GM18907 (cell line): ENCODE measurements at regions not wholly inside any gene's neighbourhood (a gene's known extent, or its start where the extent isn't known, plus 50 kb on each side); places are given as distances from the start of the nearest gene placed in this dataset.
"Not testable (repeated sequence)": the region's sequence is repeated elsewhere in the genome, so short reads cannot be mapped to it uniquely, and the experiment has no call there.

Source experiments
- ATAC-seq: cut with Tn5 transposase; IDR thresholded peaks from one replicate; pipeline ENCODE4 v1.9.1; 2021; ENCODE audit warnings: mild to moderate bottlenecking, moderate library complexity; ENCODE audit not compliant: unreplicated experiment

DNA sequence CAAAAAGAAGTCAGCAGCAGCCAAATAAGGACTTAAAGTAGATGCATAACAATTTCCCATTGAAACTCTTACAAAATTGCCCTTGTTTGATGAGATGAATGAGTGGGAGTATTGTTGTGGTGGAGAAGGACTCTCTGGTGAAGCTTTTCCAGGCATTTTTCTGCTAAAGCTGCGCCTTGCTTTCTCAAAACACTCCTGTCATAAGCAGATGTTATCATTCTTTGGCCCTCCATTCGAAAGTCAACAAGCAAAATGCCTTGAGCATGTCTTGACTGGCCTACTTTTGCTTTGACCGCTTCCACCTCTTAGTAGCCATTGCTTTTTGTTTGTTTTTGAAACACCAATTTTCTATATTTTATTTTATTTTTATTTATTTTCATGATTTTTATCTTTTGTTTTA is 340.9 kb upstream of the FGF13 start:
- no peak for ATAC-seq

DNA sequence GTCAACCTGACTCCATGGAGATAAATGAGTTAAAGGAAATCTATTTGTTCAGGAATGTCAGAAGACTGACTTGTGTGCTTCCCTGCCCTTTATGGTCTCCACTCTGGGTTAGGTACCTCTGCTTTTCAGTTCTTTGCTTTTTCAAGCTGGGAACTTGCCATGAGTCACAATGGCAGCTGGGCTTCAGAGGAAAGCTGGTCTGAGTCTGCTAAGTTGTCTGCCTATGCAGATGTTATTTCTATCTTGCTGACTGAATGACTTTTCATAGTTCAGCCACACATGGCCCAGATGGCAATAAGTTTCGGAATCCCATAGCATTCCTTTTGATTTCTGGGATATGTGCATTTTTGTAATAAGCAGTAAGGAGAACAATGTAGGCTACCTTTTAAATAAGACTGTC is 337.9 kb upstream of the FGF13 start:
- no peak for ATAC-seq

DNA sequence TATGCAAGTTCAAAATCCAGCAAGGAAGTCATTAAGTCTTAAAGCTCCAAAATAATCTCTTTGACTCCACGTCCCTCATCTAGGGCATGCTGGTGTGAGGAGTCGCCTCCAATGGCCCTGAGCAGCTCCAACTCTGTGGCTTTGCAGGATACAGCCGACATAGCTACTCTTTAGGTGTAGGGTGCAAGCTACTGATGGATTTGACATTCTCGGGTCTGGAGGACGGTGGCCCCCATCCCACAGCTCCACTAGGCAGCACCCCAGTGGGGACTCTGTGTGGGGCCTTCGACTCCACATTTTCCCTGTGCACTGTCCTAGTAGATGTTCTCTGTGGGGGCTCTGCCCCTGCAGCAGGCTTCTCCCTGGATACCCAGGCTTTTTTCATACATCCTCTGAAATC is 333.2 kb upstream of the FGF13 start:
- ATAC-seq: no peak

DNA sequence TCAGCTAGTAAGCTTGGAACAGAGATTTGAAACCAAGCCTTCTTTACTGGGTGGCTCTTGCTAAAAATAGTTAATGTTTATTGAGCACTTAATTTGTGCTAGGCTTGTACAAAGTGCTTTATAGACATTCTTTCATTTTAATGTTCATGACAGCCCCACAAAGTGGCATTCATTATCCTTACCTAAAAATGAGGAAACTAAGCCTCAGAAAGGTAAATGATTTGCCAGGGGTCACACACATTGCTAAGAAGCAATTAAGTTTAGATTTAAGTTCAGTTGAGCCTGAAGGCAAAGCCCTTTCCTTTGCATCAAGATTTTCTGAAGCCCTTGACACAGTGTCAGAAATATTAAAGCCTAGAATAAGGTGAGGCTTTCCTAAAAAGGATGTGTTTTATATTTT is 327.5 kb upstream of the FGF13 start:
- ATAC-seq: no peak

DNA sequence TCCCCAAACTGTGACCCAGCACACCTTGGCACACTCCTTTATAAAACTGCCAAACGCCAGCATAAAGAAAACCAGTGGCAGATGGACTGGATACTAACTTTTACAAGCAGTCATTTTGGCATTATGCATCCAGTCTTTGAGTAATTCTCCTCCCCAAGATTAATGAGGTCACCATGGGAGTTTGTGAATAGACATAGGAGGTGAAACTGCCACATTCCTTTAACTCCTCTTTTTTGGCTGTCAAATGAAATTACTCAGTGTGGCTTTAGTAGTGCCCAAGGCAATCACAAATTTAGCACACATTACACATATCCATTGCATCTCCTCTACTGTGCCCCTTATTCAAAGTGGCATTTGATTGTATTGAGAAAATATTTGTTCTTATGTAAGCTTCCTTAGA is 315.3 kb upstream of the FGF13 start:
- ATAC-seq: no peak

DNA sequence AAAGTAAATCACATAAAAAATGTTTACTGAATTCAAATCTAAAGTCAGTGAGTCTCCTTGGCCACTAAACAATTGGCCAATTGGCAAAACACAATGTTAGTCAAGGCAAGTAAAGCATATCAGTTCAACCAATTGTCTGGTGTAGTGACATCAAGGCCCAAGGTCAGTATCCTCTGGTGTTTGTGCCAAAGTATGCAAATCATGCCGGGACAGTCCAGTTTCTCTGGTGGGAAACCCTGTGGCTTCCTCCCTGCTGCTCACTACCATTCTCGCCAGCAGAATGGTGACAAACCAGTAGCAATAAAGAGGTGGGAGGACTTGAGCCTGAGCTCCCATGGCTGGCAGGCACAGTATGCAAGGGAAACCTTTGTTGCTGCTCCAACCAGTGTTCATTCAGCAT is 314.9 kb upstream of the FGF13 start:
- ATAC-seq: no peak

DNA sequence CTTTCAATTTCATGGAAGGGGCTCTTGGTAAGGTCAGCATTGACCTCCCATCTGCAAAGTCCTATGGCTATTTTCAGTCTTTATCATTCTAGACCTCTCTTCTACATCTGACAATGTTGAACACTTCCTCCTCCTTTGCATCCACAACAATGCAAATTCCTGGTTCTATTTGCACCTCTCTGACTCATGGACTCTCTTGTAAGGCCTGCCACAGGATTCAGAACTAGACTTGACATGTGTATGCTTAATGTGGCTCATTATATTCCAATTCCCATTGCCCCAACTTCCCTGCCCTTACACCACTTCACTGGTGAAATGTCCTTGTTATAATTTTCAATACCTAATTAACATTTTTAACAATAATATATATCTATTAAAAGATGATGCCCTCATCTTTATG is 314.3 kb upstream of the FGF13 start:
- no peak for ATAC-seq

DNA sequence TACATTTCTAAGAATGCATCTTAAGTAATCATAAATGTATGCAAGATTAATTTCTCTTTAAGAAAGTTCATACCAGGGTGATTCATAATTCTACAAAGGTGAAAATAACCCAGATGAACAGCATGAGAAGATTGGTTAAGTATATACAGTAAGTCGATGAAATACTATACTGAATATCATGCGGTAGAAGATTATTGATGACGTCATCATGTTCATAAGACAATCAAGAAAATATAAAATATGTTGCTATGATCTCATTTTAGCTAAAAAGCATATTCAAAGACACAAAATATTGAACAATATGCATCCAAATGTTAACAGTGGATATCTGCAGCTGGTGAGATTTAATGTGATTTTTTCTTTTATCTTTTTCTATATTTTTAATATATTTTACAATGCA is 312.0 kb upstream of the FGF13 start:
- ATAC-seq: no peak

DNA sequence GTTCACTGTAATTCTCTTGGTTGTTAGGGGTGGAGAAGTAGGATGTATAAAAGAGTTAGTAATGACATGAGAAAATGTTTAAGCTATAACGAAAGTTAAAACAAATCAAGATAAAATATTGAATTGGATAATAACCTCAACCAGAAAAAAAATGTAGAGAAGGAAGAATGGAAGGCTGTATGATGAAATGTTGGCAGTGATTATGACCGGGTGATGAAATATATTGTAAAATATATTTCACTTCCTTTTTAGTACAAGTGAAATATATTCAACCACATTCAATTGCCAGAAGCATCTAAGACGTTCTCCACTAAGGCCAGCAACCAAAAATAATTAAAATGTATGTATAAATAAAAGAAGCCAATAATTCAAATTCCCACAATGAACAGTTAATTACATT is 309.3 kb upstream of the FGF13 start:
- no peak for ATAC-seq

DNA sequence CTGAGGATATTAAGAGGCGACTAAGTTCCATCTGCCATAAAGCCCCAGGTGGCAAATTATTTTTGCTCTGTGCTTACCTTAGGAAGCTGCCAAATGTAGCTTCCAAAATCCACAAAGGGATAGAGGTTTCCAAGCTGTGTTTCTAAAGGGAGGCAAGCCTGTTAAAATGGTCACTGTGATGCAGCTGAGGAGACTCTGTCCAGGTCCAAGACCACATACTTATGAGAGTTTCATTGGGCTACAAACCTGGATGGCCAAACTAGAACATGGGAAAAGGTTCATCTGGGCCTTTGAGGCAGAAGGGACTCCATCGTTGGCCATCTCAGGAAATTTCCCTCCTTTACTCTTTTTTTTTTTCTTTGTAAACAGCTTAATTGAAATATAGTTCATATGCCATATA is 306.9 kb upstream of the FGF13 start:
- ATAC-seq: no peak

DNA sequence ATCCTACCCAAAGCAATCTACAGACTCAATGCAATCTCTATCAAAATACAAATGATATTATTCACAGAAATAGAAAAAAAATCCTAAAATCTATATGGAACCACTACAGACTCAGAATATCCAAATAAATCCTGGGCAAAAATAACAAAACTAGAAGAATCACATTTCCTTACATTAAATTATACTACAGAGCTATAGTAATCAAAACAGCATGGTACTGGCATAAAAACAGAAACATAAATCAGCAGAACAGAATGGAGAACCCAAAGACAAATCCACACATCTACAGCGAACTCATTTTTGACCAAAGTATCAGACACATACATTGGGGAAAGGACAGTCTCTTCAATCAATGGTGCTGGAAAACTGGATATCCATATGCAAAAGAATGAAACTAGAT is 304.1 kb upstream of the FGF13 start:
- ATAC-seq: no peak

DNA sequence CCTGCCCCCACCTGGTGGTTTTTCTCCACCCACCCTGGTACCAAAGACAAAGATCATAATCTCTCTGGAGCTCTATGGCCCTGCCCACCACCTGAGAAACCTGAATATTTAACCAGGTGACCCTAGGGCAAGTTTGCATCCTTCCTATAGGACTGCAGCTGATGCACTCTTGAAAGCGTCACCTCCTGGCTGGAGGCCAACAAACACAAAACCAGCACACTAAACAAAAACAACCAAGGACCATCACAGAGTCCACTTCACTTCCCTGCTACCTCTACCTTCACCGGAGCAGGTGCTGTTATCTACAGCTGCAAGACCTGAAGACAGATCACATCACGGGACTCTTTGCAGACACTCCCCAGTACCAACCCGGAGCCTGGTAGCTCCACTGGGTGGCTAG is 296.7 kb upstream of the FGF13 start:
- no peak for ATAC-seq

DNA sequence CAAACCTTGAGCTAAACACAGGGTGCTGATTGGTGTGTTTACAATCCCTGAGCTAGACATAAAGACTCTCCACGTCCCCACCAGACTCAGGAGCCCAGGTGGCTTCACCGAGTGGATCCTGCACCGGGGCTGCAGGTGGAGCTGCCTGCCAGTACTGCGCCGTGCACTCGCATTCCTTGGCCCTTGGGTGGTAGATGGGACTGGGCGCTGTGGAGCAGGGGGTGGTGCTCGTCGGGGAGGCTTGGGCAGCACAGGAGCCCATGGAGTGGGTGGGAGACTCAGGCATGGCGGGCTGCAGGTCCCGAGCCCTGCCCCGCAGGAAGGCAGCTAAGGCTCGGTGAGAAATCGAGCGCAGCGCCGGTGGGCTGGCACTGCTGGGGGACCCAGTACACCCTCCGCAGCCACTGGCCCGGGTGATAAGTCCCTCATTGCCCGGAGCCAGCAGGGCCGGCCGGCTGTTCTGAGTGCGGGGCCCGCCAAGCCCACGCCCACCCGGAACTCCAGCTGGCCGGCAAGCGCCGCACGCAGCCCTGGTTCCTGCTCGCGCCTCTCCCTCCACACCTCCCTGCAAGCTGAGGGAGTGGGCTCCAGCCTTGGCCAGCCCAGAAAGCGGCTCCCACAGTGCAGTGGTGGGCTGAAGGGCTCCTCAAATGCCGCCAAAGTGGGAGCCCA is 292.5 kb upstream of the FGF13 start:
- ATAC-seq: not testable (repeated sequence)

DNA sequence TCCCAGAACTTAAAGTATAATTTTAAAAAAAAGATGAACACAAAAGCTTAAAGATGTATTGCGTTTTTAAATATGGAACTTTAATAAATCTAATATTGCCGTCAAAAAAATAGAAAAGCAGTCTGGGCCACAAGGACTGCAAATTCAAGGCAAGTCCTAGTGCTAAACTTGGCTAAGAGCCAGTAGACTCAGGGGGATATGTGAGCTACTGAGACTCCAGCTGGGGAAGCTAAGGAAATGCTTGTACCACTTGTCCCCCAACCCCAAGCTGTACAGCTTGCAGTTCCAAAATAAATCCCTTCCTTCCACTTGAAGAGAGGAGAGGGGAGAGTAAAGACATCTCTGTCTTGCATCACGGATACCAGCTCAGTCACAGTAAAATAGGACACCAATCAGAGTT is 290.8 kb upstream of the FGF13 start:
- no peak for ATAC-seq

DNA sequence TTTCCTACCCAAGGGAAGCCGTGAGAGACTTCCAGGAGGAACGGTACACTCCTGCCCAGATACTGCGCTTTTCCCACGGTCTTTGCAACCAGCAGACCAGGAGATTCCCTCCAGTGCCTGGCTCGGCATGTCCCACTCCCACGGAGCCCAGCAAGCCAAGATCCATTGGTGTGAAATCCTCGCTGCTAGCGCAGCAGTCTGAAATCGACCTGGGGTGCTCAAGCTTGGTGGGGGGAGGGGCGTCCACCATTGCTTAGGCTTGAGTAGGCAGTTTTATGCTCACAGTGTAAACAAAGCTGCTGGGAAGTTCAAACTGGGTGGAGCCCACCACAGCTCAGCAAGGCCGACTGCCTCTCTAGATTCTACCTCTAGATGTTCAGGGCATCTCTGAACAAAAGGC is 284.8 kb upstream of the FGF13 start:
- ATAC-seq: no peak

DNA sequence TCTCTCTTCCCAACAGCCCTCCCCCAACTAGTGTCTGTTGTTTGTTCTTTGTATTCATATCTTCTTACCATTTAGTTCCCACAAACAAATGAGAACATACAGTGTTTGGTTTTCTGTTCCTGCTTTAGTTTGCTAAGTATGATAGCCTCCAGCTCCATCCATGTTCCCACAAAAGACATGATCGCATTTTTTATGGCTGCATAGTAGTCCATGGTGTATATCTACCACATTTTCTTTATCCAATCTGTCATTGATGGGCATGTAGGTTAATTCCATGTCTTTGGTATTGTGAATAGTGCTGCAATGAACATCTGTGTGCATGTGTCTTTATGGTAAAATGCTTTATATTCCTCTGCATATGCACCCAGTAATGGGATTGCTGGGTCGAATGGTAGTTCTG is 283.9 kb upstream of the FGF13 start:
- ATAC-seq: no peak

DNA sequence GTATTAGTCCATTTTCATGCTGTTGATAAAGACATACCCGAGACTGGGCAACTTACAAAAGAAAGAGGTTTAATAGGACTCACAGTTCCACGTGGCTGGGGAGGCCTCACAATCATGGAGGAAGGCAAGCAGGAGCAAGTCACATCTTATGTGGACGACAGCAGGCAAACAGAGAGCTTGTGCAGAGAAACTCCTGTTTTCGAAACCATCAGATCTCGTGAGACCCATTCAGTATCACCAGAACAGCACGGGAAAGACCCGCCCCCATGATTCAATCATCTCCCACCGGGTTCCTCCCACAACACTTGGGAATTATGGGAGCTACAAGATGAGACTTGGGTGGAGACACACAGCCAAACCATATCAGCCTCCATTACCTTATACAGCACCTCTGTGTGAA is 278.9 kb upstream of the FGF13 start:
- ATAC-seq: not testable (repeated sequence)

DNA sequence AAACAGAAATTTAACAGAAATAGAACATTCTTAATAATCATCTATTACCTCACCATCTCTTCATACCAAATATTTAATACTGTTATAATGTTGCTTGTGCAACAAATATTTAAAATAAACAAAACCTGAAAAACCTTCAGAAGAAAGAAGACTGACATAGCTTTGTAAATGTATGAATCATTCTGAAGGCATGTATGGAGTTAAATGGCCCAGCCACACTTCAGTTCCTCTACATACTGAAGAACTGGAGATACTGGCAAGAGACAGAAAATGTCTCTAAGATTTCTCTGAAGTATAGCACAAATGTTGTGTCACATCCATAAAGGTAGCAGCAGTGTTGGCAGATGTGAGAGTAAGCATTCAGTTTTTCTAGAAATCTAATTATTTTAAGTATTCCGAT is 275.3 kb upstream of the FGF13 start:
- ATAC-seq: no peak

DNA sequence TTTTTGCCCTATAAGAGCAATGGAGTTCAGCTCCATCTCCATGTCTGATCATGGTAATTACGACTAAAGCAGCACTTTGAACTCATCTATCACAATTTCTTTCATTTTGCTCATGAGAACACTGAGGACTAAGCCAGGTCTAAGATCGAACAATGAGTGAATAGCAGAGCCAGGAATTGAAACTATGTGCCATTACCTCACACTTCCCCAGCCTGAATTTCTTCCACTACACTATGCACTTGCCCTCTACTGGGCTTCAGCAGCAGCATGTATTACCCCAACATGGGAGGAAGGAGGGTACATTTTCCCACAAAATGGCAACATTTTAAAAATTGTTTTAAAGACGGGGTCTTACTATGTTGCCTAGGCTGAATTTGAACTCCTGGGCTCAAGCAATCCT is 274.7 kb upstream of the FGF13 start:
- no peak for ATAC-seq

DNA sequence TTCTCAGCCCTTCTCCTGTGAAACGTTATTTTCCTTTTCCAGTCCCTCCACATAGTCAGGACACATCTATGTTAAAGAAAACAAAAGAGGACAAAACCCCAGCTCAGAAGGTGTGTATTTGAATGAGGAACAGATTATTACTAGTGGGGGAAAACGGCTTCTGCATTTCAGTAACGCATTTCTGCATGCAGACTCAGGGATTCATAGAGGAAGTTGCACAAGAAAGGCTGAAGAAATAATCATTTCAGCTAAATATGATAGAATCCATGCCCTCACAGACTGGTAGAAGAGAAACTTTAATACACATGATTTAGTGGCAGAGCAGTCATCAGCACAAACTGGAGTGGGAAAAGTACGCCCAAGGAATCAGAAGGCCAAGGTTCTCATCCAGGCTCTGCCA is 270.8 kb upstream of the FGF13 start:
- no peak for ATAC-seq

DNA sequence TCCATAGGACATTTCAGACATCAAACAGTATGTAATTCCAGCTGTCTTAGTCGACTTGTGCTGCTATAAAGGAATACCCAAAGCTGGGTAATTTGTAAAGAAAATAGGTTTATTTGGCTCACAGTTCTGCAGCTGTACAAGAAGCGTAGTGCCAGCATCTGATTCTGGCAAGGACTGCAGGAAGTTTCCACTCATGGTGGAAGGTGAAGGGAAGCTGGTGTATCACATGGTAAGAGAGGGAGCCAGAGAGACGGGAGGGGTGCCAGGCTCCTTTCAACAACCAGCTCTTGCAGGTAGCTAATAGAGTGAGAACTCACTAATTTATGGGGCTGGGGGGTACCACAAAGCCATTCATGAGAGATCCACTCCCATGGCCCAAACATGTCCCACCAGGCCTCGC is 253.0 kb upstream of the FGF13 start:
- no peak for ATAC-seq

DNA sequence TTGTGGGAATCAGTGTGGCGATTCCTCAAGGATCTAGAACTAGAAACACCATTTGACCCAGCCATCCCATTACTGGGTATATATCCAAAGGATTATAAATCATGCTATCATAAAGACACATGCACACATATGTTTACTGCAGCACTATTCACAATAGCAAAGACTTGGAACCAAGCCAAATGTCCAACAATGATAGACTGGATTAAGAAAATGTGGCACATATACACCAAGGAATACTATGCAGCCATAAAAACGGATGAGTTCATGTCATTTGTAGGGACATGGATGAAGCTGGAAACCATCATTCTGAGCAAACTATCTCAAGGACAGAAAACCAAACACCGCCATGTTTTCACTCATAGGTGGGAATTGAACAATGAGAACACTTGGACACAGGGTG is 250.9 kb upstream of the FGF13 start:
- ATAC-seq: not testable (repeated sequence)

DNA sequence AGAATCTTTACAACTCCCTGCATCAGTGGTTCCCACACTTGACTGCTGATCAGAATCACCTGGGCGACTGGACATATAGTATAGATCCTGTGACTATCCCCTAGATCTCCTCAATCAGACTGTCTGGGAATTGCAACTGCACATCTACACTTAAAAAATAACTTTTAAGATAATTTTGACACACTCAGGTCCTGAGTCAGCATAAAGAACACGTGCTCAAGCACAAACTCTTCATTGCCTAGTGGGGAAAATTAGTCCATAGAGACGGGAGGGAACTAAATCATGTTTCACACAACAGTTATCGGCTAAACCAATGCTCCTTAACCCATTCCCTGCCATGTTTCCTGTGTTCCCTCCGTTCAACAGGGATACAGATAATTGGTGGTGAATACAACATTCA is 243.5 kb upstream of the FGF13 start:
- no peak for ATAC-seq

DNA sequence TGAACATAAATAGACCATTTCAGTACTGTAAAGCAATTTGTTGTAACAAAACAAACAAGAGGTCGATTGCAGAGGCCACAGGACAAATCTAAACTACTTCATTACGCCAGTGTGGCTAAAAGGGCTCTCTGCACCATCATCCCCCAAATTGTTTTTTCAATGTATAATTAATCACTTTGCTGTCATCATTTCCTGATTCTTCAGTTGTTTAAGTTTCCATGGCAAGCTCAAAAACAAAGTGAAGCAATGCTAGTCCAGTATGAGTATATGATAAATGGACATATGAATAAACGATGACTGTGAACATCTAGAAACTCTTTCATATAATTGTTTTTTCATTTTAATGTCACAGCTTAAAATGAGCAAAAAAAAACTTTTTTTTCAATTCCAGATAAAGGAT is 235.4 kb upstream of the FGF13 start:
- no peak for ATAC-seq
